ENCODE measurements at regions not wholly inside any gene's neighbourhood (a gene's known extent, or its start where the extent isn't known, plus 50 kb on each side); places are given as distances from the start of the nearest gene placed in this dataset.

DNA sequence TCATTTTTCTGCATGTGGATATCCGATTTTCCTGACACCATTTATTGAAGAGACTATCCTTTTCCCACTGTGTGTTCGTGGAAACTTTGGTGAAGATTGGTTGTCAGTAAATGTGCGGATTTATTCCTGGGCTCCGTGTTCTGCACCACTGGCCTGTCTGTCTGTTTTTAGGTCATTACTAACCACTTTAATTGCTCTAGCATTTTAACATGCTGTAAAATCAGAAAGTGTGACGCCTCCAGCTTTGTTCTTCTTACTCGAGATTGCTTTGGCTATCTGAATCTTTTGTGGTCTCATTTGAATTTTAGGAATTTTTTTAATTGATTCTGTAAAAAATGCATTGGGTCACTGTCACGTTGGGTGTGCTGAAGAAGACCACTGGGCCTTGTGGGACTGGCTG is 1458.7 kb downstream of the AACS start (continued):
- TF ChIP-seq, protein P1, sequence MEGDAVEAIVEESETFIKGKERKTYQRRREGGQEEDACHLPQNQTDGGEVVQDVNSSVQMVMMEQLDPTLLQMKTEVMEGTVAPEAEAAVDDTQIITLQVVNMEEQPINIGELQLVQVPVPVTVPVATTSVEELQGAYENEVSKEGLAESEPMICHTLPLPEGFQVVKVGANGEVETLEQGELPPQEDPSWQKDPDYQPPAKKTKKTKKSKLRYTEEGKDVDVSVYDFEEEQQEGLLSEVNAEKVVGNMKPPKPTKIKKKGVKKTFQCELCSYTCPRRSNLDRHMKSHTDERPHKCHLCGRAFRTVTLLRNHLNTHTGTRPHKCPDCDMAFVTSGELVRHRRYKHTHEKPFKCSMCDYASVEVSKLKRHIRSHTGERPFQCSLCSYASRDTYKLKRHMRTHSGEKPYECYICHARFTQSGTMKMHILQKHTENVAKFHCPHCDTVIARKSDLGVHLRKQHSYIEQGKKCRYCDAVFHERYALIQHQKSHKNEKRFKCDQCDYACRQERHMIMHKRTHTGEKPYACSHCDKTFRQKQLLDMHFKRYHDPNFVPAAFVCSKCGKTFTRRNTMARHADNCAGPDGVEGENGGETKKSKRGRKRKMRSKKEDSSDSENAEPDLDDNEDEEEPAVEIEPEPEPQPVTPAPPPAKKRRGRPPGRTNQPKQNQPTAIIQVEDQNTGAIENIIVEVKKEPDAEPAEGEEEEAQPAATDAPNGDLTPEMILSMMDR (conservative IDR thresholded peaks at IDR 0.05; ENCODE audit: low read depth in 2 of 2): no peak
- no peak for TF ChIP-seq ZNF331 (CRISPR knock-in tag; IDR thresholded peaks at IDR 0.05; ENCODE audit: low read depth)
- no peak for TF ChIP-seq EZH2phosphoT487 (IDR thresholded peaks at IDR 0.05; ENCODE audit: unreplicated experiment)

DNA sequence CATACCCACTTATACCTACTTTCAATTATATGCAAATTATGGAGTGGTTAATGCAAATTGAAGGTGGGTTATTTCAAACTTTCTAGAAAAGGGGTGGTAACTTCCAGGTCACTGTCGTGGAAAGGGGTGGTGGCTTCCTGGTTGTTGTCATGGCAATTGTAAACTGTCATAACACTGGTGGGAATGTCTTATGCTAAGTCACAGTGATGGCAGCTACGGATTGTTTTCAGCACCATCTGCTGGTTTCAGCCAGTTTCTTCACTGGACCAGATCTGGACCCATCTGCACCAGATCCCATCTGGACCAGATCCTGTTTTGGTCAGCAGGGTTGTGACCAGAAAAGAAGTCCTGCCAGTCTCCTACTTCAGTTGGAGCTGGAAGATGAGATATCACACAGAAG is 1469.3 kb downstream of the AACS start:
- no peaks in the 10 kb centered on the region for H3K27me3 ChIP-seq (ENCODE audit: insufficient read depth)
- no peaks in the 10 kb centered on the region for H3K79me2 ChIP-seq (replicated peaks; ENCODE audit: insufficient read depth)
- H3K4me2 ChIP-seq: no peak overlapping the region
- no peak overlapping the region for H2AFZ ChIP-seq
- Mint-ChIP-seq H3K27ac (no peak overlapping the region), H3K36me3 (ENCODE audit: low read depth) (peaks cover 19% of the 10 kb centered on the region; the same call in 2 of the 3 replicates), H3K4me3 (no peak overlapping the region), H3K27me3 (ENCODE audit: insufficient read depth, low read depth, poor library complexity) (peaks cover 2% of the 10 kb centered on the region), H3K4me1 (no peaks in the 10 kb centered on the region), H3K9me3 (peaks cover 97% of the 10 kb centered on the region)
- H3K9me2 ChIP-seq (ENCODE audit: insufficient read depth): no peaks in the 10 kb centered on the region
- H3K36me3 ChIP-seq (ENCODE audit: insufficient read depth): peaks cover 2% of the 10 kb centered on the region; the same call in 1 of the 2 replicates
- no peak overlapping the region for H3K27ac ChIP-seq (ENCODE audit: low read depth)
- DNase-seq (ENCODE audit: low spot score): no peak
- ATAC-seq: no peak
- H3F3A ChIP-seq (replicated peaks; ENCODE audit: low read depth): no peaks in the 10 kb centered on the region
- H3K4me3 ChIP-seq: no peak overlapping the region
- H4K20me1 ChIP-seq (replicated peaks; ENCODE audit: insufficient read depth): no peaks in the 10 kb centered on the region
- H3K4me1 ChIP-seq (ENCODE audit: insufficient read depth): no peaks in the 10 kb centered on the region
- TF ChIP-seq, protein P1 (conservative IDR thresholded peaks at IDR 0.05; ENCODE audit: low read depth in 2 of 2): no peak
- TF ChIP-seq EZH2 (IDR thresholded peaks at IDR 0.05; ENCODE audit: low read depth, unreplicated experiment) (no peak), STAT1 (IDR thresholded peaks at IDR 0.05; ENCODE audit: unreplicated experiment) (no peak), EZH2phosphoT487 (IDR thresholded peaks at IDR 0.05; ENCODE audit: unreplicated experiment) (no peak), POLR2AphosphoS5 (IDR thresholded peaks at IDR 0.05; ENCODE audit: low read depth) (no peak)
- TF ChIP-seq, protein P2, sequence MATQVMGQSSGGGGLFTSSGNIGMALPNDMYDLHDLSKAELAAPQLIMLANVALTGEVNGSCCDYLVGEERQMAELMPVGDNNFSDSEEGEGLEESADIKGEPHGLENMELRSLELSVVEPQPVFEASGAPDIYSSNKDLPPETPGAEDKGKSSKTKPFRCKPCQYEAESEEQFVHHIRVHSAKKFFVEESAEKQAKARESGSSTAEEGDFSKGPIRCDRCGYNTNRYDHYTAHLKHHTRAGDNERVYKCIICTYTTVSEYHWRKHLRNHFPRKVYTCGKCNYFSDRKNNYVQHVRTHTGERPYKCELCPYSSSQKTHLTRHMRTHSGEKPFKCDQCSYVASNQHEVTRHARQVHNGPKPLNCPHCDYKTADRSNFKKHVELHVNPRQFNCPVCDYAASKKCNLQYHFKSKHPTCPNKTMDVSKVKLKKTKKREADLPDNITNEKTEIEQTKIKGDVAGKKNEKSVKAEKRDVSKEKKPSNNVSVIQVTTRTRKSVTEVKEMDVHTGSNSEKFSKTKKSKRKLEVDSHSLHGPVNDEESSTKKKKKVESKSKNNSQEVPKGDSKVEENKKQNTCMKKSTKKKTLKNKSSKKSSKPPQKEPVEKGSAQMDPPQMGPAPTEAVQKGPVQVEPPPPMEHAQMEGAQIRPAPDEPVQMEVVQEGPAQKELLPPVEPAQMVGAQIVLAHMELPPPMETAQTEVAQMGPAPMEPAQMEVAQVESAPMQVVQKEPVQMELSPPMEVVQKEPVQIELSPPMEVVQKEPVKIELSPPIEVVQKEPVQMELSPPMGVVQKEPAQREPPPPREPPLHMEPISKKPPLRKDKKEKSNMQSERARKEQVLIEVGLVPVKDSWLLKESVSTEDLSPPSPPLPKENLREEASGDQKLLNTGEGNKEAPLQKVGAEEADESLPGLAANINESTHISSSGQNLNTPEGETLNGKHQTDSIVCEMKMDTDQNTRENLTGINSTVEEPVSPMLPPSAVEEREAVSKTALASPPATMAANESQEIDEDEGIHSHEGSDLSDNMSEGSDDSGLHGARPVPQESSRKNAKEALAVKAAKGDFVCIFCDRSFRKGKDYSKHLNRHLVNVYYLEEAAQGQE (IDR thresholded peaks at IDR 0.05; ENCODE audit: unreplicated experiment): no peak
- TF ChIP-seq, protein P3, sequence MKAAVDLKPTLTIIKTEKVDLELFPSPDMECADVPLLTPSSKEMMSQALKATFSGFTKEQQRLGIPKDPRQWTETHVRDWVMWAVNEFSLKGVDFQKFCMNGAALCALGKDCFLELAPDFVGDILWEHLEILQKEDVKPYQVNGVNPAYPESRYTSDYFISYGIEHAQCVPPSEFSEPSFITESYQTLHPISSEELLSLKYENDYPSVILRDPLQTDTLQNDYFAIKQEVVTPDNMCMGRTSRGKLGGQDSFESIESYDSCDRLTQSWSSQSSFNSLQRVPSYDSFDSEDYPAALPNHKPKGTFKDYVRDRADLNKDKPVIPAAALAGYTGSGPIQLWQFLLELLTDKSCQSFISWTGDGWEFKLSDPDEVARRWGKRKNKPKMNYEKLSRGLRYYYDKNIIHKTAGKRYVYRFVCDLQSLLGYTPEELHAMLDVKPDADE (IDR thresholded peaks at IDR 0.05): no peak
